ENCODE measurements at regions not wholly inside any gene's neighbourhood (a gene's known extent, or its start where the extent isn't known, plus 50 kb on each side); places are given as distances from the start of the nearest gene placed in this dataset.

DNA sequence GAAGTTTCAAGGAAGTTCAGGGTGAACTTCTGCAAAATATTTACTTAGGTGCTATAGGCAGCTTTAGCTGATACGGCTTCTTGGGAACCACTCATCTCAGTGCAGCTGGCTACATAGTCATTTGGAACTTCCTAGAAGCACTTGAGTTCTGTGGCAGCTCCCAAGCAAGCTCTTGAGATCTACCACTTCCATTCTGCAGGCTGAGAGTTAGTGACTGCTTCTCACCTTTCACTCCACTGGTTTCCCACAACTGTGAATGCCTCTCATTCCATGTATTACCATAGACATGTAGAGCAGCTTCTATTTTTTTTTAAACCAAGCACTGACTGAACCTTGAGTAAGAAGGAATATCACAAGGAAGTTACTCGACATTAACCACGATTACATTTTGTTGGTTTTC is 994.1 kb upstream of the ACVR2A start:
- no peak overlapping the region for H3K4me3 ChIP-seq (replicated peaks in 1 of 2; ENCODE audit: low read depth in 1 of 2, low read length in 2 of 2)
- no peak for TF ChIP-seq EGR1 (IDR thresholded peaks at IDR 0.05; ENCODE audit: low read depth)
- TF ChIP-seq, protein P1, sequence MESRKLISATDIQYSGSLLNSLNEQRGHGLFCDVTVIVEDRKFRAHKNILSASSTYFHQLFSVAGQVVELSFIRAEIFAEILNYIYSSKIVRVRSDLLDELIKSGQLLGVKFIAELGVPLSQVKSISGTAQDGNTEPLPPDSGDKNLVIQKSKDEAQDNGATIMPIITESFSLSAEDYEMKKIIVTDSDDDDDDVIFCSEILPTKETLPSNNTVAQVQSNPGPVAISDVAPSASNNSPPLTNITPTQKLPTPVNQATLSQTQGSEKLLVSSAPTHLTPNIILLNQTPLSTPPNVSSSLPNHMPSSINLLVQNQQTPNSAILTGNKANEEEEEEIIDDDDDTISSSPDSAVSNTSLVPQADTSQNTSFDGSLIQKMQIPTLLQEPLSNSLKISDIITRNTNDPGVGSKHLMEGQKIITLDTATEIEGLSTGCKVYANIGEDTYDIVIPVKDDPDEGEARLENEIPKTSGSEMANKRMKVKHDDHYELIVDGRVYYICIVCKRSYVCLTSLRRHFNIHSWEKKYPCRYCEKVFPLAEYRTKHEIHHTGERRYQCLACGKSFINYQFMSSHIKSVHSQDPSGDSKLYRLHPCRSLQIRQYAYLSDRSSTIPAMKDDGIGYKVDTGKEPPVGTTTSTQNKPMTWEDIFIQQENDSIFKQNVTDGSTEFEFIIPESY (IDR thresholded peaks at IDR 0.05; ENCODE audit: extremely low read depth, insufficient replicate concordance, low read length): no peak
- peaks cover 2 to 3% of the 10 kb centered on the region in 2 experiments; a peak in 1 of 4 replicates for H3K4me1 ChIP-seq (ENCODE audit: control insufficient read depth in 1 of 2, insufficient read depth in 2 of 2, low read length in 2 of 2)
- H2AFZ ChIP-seq (ENCODE audit: low read depth, low read length, poor library complexity, severe bottlenecking): no peak overlapping the region
- H3K27me3 ChIP-seq (ENCODE audit: insufficient read depth, low read length): no peaks in the 10 kb centered on the region
- no peak for ATAC-seq
- BruUV-seq (replicated peaks): no TSS peak
- no peak overlapping the region for H3K27ac ChIP-seq (ENCODE audit: low read depth, low read length)
- ChIA-PET CTCF (no interaction called here), POLR2A (no interaction called here), RAD21 (ENCODE audit: low non-redundant PET in 1 of 2, low total read pairs in 2 of 2, uncharacterized antibody in 2 of 2, unreplicated experiment in 2 of 2) (interaction anchor here in 1 of 2 experiments (0.7 kb wide), 1 partner anchor 141 kb away, joined by 3 read pairs; no protein-coding TSS in a partner anchor)
- no peaks in the 10 kb centered on the region for H3K9me2 ChIP-seq (ENCODE audit: insufficient read depth)
- H3K36me3 ChIP-seq (ENCODE audit: control insufficient read depth in 1 of 2, insufficient read depth in 2 of 2, low read length in 2 of 2): no peaks in the 10 kb centered on the region
- no peaks in the 10 kb centered on the region for H3K79me2 ChIP-seq (ENCODE audit: insufficient read depth, low read length)
- DNase-seq (ENCODE audit: low read depth, low spot score): no peak
- intact Hi-C loops (cut with micrococcal nuclease): no loop called here
- no peak overlapping the region for H3K9ac ChIP-seq (ENCODE audit: low read length)
- H4K20me1 ChIP-seq (ENCODE audit: insufficient read depth): no peaks in the 10 kb centered on the region
- H3K4me2 ChIP-seq (ENCODE audit: low read length): no peak overlapping the region
- H3K9me3 ChIP-seq (ENCODE audit: control insufficient read depth in 1 of 2, insufficient read depth in 1 of 2, low read depth in 1 of 2, low read length in 2 of 2): no peaks in the 10 kb centered on the region

DNA sequence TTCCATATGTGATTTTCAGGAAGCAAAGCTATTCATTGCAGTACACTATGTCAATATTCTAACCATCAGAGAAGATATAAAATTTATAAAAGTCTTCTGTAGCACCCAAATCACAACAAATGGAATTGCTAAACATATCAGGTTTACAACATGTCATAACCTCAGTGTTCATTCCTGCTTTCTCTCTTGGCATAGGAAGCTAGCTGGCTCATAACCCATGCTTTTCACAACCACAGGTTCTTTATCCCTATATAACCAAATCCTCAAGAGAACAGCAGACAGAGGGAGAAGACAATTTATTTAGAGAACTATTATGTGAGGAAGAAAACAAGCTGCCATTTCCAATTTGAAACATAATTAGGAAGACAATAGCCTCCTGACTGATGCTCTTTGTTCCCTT is 997.0 kb upstream of the ACVR2A start:
- Histone ChIP-seq H3K4me3 (replicated peaks in 1 of 2; ENCODE audit: low read depth in 1 of 2, low read length in 2 of 2) (no peak overlapping the region), H3K27me3 (ENCODE audit: insufficient read depth, low read length) (no peaks in the 10 kb centered on the region), H3K9ac (ENCODE audit: low read length) (no peak overlapping the region), H3K36me3 (ENCODE audit: control insufficient read depth in 1 of 2, insufficient read depth in 2 of 2, low read length in 2 of 2) (no peaks in the 10 kb centered on the region), H3K27ac (ENCODE audit: low read depth, low read length) (no peak overlapping the region), H3K4me1 (ENCODE audit: control insufficient read depth in 1 of 2, insufficient read depth in 2 of 2, low read length in 2 of 2) (no peaks in the 10 kb centered on the region), H3K4me2 (ENCODE audit: low read length) (no peak overlapping the region), H3K9me2 (ENCODE audit: insufficient read depth) (no peaks in the 10 kb centered on the region), H2AFZ (ENCODE audit: low read depth, low read length, poor library complexity, severe bottlenecking) (no peak overlapping the region), H3K9me3 (ENCODE audit: control insufficient read depth in 1 of 2, insufficient read depth in 1 of 2, low read depth in 1 of 2, low read length in 2 of 2) (no peaks in the 10 kb centered on the region), H4K20me1 (ENCODE audit: insufficient read depth) (no peaks in the 10 kb centered on the region), H3K79me2 (ENCODE audit: insufficient read depth, low read length) (no peaks in the 10 kb centered on the region)
- BruUV-seq (replicated peaks): no TSS peak
- no peak for ATAC-seq
- intact Hi-C loops (cut with micrococcal nuclease): no loop called here
- no peak for DNase-seq (ENCODE audit: low read depth, low spot score)
- no peak for TF ChIP-seq POLR2A (IDR thresholded peaks at IDR 0.05; ENCODE audit: borderline replicate concordance, extremely low read depth, insufficient read depth, insufficient read length)
- TF ChIP-seq, protein P2, sequence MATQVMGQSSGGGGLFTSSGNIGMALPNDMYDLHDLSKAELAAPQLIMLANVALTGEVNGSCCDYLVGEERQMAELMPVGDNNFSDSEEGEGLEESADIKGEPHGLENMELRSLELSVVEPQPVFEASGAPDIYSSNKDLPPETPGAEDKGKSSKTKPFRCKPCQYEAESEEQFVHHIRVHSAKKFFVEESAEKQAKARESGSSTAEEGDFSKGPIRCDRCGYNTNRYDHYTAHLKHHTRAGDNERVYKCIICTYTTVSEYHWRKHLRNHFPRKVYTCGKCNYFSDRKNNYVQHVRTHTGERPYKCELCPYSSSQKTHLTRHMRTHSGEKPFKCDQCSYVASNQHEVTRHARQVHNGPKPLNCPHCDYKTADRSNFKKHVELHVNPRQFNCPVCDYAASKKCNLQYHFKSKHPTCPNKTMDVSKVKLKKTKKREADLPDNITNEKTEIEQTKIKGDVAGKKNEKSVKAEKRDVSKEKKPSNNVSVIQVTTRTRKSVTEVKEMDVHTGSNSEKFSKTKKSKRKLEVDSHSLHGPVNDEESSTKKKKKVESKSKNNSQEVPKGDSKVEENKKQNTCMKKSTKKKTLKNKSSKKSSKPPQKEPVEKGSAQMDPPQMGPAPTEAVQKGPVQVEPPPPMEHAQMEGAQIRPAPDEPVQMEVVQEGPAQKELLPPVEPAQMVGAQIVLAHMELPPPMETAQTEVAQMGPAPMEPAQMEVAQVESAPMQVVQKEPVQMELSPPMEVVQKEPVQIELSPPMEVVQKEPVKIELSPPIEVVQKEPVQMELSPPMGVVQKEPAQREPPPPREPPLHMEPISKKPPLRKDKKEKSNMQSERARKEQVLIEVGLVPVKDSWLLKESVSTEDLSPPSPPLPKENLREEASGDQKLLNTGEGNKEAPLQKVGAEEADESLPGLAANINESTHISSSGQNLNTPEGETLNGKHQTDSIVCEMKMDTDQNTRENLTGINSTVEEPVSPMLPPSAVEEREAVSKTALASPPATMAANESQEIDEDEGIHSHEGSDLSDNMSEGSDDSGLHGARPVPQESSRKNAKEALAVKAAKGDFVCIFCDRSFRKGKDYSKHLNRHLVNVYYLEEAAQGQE (IDR thresholded peaks at IDR 0.05; ENCODE audit: low read depth): no peak
- no peak for TF ChIP-seq YY1 (IDR thresholded peaks at IDR 0.05; ENCODE audit: extremely low read depth, insufficient replicate concordance, low read depth, low read length)
- TF ChIP-seq POLR2AphosphoS5 (IDR thresholded peaks at IDR 0.05; ENCODE audit: low read depth, low read length): no peak
- TF ChIP-seq CBX3 (IDR thresholded peaks at IDR 0.05; ENCODE audit: low read depth): no peak
- TF ChIP-seq FOSL1 (IDR thresholded peaks at IDR 0.05; ENCODE audit: low read depth): no peak
- no peak for TF ChIP-seq ELF1 (IDR thresholded peaks at IDR 0.05; ENCODE audit: borderline replicate concordance, low read depth)
- TF ChIP-seq, protein P3, sequence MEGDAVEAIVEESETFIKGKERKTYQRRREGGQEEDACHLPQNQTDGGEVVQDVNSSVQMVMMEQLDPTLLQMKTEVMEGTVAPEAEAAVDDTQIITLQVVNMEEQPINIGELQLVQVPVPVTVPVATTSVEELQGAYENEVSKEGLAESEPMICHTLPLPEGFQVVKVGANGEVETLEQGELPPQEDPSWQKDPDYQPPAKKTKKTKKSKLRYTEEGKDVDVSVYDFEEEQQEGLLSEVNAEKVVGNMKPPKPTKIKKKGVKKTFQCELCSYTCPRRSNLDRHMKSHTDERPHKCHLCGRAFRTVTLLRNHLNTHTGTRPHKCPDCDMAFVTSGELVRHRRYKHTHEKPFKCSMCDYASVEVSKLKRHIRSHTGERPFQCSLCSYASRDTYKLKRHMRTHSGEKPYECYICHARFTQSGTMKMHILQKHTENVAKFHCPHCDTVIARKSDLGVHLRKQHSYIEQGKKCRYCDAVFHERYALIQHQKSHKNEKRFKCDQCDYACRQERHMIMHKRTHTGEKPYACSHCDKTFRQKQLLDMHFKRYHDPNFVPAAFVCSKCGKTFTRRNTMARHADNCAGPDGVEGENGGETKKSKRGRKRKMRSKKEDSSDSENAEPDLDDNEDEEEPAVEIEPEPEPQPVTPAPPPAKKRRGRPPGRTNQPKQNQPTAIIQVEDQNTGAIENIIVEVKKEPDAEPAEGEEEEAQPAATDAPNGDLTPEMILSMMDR (IDR thresholded peaks at IDR 0.05 in 2 of 3, conservative IDR thresholded peaks at IDR 0.05 in 1 of 3; ENCODE audit: borderline replicate concordance in 1 of 3, insufficient read depth in 1 of 3, low read depth in 2 of 3, low read length in 2 of 3): no peak
- TF ChIP-seq, protein P4, sequence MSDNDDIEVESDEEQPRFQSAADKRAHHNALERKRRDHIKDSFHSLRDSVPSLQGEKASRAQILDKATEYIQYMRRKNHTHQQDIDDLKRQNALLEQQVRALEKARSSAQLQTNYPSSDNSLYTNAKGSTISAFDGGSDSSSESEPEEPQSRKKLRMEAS (IDR thresholded peaks at IDR 0.05): no peak
- no peak for TF ChIP-seq TCF7L2 (IDR thresholded peaks at IDR 0.05; ENCODE audit: borderline replicate concordance, extremely low read depth, insufficient read depth, insufficient read length)
- no peak for TF ChIP-seq ZFX (IDR thresholded peaks at IDR 0.05)
- ChIA-PET RAD21 (ENCODE audit: low non-redundant PET in 1 of 2, low total read pairs in 2 of 2, uncharacterized antibody in 2 of 2, unreplicated experiment in 2 of 2) (no interaction called here), POLR2A (no interaction called here), CTCF (no interaction called here)
